ENCODE measurements at regions not wholly inside any gene's neighbourhood (a gene's known extent, or its start where the extent isn't known, plus 50 kb on each side); places are given as distances from the start of the nearest gene placed in this dataset.

DNA sequence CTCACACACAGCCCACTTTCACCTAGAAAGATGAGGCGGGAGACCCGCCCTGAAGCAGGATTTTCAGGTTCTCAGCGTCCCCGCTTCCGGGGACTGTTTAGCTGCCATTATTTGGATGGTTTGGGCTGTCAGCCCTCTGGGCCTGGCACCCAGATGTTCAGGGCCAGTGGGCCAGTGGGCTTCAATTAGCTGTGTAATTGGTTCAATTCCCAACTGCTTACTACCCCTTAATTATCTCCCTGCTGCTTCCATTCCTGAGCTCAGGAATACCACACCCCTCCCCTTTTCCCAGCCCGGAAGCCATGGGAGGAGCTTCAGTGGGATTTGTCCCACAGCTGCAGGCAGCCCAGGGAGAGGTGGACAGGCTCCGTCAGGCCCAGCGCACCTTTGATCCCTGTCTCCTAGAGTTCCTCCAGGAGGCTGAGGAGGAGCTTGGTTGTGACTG, 114.1 kb upstream of the MYCN start:
- ATAC-seq (peak; percentile 36 to 44; a peak in 3 of 6 replicates), DNase-seq (ENCODE audit: low read depth in 1 of 2, low spot score in 1 of 2) (no peak), FAIRE-seq (no peak)
- TF ChIP-seq CHD2 (IDR thresholded peaks at IDR 0.05; ENCODE audit: low read length, partially characterized antibody), result no peak
- no peak for TF ChIP-seq USF2 (IDR thresholded peaks at IDR 0.05)
- TF ChIP-seq HOXB13 (CRISPR knock-in tag; IDR thresholded peaks at IDR 0.05; ENCODE audit: low read depth), result no peak
- TF ChIP-seq, protein P1, sequence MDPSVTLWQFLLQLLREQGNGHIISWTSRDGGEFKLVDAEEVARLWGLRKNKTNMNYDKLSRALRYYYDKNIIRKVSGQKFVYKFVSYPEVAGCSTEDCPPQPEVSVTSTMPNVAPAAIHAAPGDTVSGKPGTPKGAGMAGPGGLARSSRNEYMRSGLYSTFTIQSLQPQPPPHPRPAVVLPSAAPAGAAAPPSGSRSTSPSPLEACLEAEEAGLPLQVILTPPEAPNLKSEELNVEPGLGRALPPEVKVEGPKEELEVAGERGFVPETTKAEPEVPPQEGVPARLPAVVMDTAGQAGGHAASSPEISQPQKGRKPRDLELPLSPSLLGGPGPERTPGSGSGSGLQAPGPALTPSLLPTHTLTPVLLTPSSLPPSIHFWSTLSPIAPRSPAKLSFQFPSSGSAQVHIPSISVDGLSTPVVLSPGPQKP (IDR thresholded peaks at IDR 0.05; ENCODE audit: low read depth, low read length), result no peak
- no peak for TF ChIP-seq HDAC2 (IDR thresholded peaks at IDR 0.05)
- TF ChIP-seq KDM5A (IDR thresholded peaks at IDR 0.05), result no peak
- no peak for TF ChIP-seq HMGXB4 (CRISPR knock-in tag; IDR thresholded peaks at IDR 0.05; ENCODE audit: borderline replicate concordance)
- TF ChIP-seq RFX5 (IDR thresholded peaks at IDR 0.05), result no peak
- no peak for TF ChIP-seq PBX3 (IDR thresholded peaks at IDR 0.05)
- WGBS (ENCODE audit: missing lambda C conversion rate), result 49% methylated on average over 8 of the region's 8 CpGs
- Histone ChIP-seq H3K9me3 (no peaks in the 10 kb centered on the region), H3K4me2 (no peak overlapping the region), H3K4me1 (no peaks in the 10 kb centered on the region), H3K27ac (no peak overlapping the region), H3K4me3 (no peak overlapping the region)
- ChIA-PET CTCF (no interaction called here), POLR2A (no interaction called here)

GRCh38 chr2:15827001-15827400, 113.3 kb upstream of the MYCN start:
- DNase-seq (ENCODE audit: low read depth in 1 of 2, low spot score in 1 of 2) (no peak), FAIRE-seq (no peak), ATAC-seq (no peak)
- TF ChIP-seq BHLHE40 (IDR thresholded peaks at IDR 0.05; ENCODE audit: low read depth, low read length) (no peak), ZC3H11A (IDR thresholded peaks at IDR 0.05) (no peak), NFE2L2 (conservative IDR thresholded peaks at IDR 0.05; ENCODE audit: low read length) (no peak), CEBPB (IDR thresholded peaks at IDR 0.05) (no peak), JUNB (IDR thresholded peaks at IDR 0.05) (no peak), FOSL2 (IDR thresholded peaks at IDR 0.05) (no peak), FOSL2 (CRISPR knock-in tag; IDR thresholded peaks at IDR 0.05) (no peak), CHD2 (IDR thresholded peaks at IDR 0.05; ENCODE audit: low read length, partially characterized antibody) (no peak), PBX3 (IDR thresholded peaks at IDR 0.05) (no peak), CBX2 (IDR thresholded peaks at IDR 0.05; ENCODE audit: borderline replicate concordance, low read depth) (no peak), RCOR1 (IDR thresholded peaks at IDR 0.05; ENCODE audit: low read depth, low read length) (no peak), FOSB (CRISPR knock-in tag; IDR thresholded peaks at IDR 0.05) (no peak), EP300 (IDR thresholded peaks at IDR 0.05) (no peak), NR3C1 (IDR thresholded peaks at IDR 0.05) (no peak), MAX (IDR thresholded peaks at IDR 0.05) (no peak), BCL3 (IDR thresholded peaks at IDR 0.05) (no peak), POLR2A (IDR thresholded peaks at IDR 0.05; ENCODE audit: low read length) (no peak)
- TF ChIP-seq, protein P1 (IDR thresholded peaks at IDR 0.05; ENCODE audit: low read depth, low read length), result no peak
- POLR2A ChIA-PET, result no interaction called here
- Histone ChIP-seq H3K4me2 (no peak overlapping the region), H3K4me1 (no peaks in the 10 kb centered on the region), H3K27ac (no peak overlapping the region), H3K4me3 (no peak overlapping the region), H3K9me3 (no peaks in the 10 kb centered on the region)
- CTCF ChIA-PET, result no interaction called here
- 61% methylated on average over 4 of the region's 4 CpGs for WGBS (ENCODE audit: missing lambda C conversion rate)

All from A549 (cell line).